ENCODE measurements at regions not wholly inside any gene's neighbourhood (a gene's known extent, or its start where the extent isn't known, plus 50 kb on each side); places are given as distances from the start of the nearest gene placed in this dataset.

DNA sequence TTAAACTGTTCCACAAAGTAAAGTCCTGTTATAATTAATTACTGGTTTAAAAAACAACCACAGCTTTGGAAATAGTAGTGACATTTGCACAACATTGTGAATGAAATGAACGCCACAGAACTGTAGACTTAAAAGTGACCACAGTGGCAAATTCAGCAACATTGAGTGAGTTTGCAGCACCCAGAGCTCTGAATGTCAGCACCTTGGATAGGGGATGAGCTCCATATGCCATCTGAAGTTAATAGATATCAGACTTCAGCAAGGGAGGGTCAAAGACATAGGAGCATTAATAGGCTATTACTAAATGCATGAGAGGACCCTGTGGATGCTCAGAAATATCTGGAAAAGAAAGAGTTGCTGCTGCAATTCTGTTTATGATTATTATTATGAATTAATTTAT lies 55.3 kb upstream of the KCNIP4 start:
- Histone ChIP-seq H3F3A (ENCODE audit: control insufficient read depth, insufficient read depth) (no peaks in the 10 kb centered on the region), H3K4me3 (ENCODE audit: low read length) (no peak overlapping the region), H3K36me3 (ENCODE audit: control insufficient read depth, low read length) (no peaks in the 10 kb centered on the region), H3K9me2 (replicated peaks; ENCODE audit: control insufficient read depth, low read length) (no peaks in the 10 kb centered on the region), H4K20me1 (ENCODE audit: control insufficient read depth, insufficient read depth, low read depth, low read length) (no peaks in the 10 kb centered on the region), H3K4me1 (ENCODE audit: control insufficient read depth, low read length) (no peaks in the 10 kb centered on the region), H3K79me2 (ENCODE audit: control insufficient read depth, low read length) (no peaks in the 10 kb centered on the region), H3K27ac (ENCODE audit: low read depth, low read length) (no peak overlapping the region), H3K27me3 (ENCODE audit: control insufficient read depth, low read length) (no peaks in the 10 kb centered on the region), H3K9me3 (ENCODE audit: control insufficient read depth, insufficient read depth, low read length) (no peaks in the 10 kb centered on the region), H3K4me2 (ENCODE audit: low read length) (no peak overlapping the region)
- TF ChIP-seq, protein P1, sequence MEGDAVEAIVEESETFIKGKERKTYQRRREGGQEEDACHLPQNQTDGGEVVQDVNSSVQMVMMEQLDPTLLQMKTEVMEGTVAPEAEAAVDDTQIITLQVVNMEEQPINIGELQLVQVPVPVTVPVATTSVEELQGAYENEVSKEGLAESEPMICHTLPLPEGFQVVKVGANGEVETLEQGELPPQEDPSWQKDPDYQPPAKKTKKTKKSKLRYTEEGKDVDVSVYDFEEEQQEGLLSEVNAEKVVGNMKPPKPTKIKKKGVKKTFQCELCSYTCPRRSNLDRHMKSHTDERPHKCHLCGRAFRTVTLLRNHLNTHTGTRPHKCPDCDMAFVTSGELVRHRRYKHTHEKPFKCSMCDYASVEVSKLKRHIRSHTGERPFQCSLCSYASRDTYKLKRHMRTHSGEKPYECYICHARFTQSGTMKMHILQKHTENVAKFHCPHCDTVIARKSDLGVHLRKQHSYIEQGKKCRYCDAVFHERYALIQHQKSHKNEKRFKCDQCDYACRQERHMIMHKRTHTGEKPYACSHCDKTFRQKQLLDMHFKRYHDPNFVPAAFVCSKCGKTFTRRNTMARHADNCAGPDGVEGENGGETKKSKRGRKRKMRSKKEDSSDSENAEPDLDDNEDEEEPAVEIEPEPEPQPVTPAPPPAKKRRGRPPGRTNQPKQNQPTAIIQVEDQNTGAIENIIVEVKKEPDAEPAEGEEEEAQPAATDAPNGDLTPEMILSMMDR (IDR thresholded peaks at IDR 0.05; ENCODE audit: low read depth, low read length, poor library complexity, severe bottlenecking): no peak
- no peak for TF ChIP-seq EZH2phosphoT487 (IDR thresholded peaks at IDR 0.05; ENCODE audit: borderline replicate concordance, low read length)
